ENCODE measurements at regions not wholly inside any gene's neighbourhood (a gene's known extent, or its start where the extent isn't known, plus 50 kb on each side); places are given as distances from the start of the nearest gene placed in this dataset.

DNA sequence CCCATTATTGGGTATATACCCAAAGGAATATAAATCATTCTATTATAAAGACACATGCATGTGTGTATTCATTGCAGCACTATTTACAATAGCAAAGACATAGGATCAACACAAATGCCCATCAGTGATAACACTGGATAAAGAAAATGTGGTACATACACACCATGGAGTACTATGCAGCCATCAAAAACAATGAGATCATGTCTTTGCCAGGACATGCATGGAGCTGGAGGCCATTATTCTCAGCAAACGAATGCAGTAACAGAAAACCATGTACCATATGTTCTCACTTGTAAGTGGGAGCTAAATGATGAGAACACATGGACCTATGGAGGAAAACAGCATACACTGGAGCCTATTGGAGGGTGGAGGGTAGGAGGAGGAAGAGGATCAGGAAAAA, 402.4 kb downstream of the CSNK1G3 start:
- no peak for TF ChIP-seq EZH2phosphoT487 (IDR thresholded peaks at IDR 0.05; ENCODE audit: insufficient read depth, low read depth)
- TF ChIP-seq EZH2 (IDR thresholded peaks at IDR 0.05; ENCODE audit: insufficient read depth, poor library complexity, severe bottlenecking) = no peak
